NT2/D1 (cell line): ENCODE measurements at regions not wholly inside any gene's neighbourhood (a gene's known extent, or its start where the extent isn't known, plus 50 kb on each side); places are given as distances from the start of the nearest gene placed in this dataset.

Experiments
- SUZ12 ChIP-seq: IDR thresholded peaks from 2 replicates; pipeline ENCODE4 v1.6.1; 2011; ENCODE audit not compliant: insufficient read length, insufficient read depth; ENCODE audit errors: extremely low read depth
- YY1 ChIP-seq: IDR thresholded peaks from 2 replicates; pipeline ENCODE4 v1.6.1; 2011; ENCODE audit not compliant: insufficient read length, insufficient read depth
- ZNF274 ChIP-seq: IDR thresholded peaks from 2 replicates; pipeline ENCODE4 v1.6.1; 2011; ENCODE audit warnings: mild to moderate bottlenecking, low read depth, low read length

- TF ChIP-seq SUZ12 (no peak), YY1 (no peak), ZNF274 (no peak)
Measured at GRCh38 chr1:221246628-221247415, 367.6 kb downstream of the HLX start.
